ENCODE measurements at regions not wholly inside any gene's neighbourhood (a gene's known extent, or its start where the extent isn't known, plus 50 kb on each side); places are given as distances from the start of the nearest gene placed in this dataset.

GRCh38 chr5:4159681-4160080 is 564.0 kb downstream of the IRX1 start:
- DNase-seq (ENCODE audit: extremely low read depth, low read depth), result no peak

GRCh38 chr5:4164167-4164566 is 568.5 kb downstream of the IRX1 start:
- no peak for DNase-seq (ENCODE audit: extremely low read depth, low read depth)

- DNase-seq (ENCODE audit: extremely low read depth, low read depth), result no peak
Observed at GRCh38 chr5:4180703-4181102, 585.1 kb downstream of the IRX1 start.

GRCh38 chr5:4182144-4182543 is 586.5 kb downstream of the IRX1 start:
- no peak for DNase-seq (ENCODE audit: extremely low read depth, low read depth)

GRCh38 chr5:4185127-4185526 is 589.5 kb downstream of the IRX1 start:
- no peak for DNase-seq (ENCODE audit: extremely low read depth, low read depth)

- no peak for DNase-seq (ENCODE audit: extremely low read depth, low read depth)
Observed at GRCh38 chr5:4188704-4189103, 593.1 kb downstream of the IRX1 start.

- no peak for DNase-seq (ENCODE audit: extremely low read depth, low read depth)
Observed at GRCh38 chr5:4189317-4189716, 593.7 kb downstream of the IRX1 start.

- DNase-seq (ENCODE audit: extremely low read depth, low read depth), result no peak
Observed at GRCh38 chr5:4191041-4191440, 595.4 kb downstream of the IRX1 start.

- no peak for DNase-seq (ENCODE audit: extremely low read depth, low read depth)
Observed at GRCh38 chr5:4191703-4192102, 596.1 kb downstream of the IRX1 start.

GRCh38 chr5:4192111-4192510 is 596.5 kb downstream of the IRX1 start:
- DNase-seq (ENCODE audit: extremely low read depth, low read depth), result no peak

- no peak for DNase-seq (ENCODE audit: extremely low read depth, low read depth)
Observed at GRCh38 chr5:4196744-4197143, 601.1 kb downstream of the IRX1 start.

GRCh38 chr5:4197151-4197550 is 601.5 kb downstream of the IRX1 start:
- no peak for DNase-seq (ENCODE audit: extremely low read depth, low read depth)

- DNase-seq (ENCODE audit: extremely low read depth, low read depth), result no peak
Observed at GRCh38 chr5:4198461-4198860, 602.8 kb downstream of the IRX1 start.

- DNase-seq (ENCODE audit: extremely low read depth, low read depth), result no peak
Observed at GRCh38 chr5:4199049-4199841, 603.6 kb downstream of the IRX1 start.

GRCh38 chr5:4203146-4203545 is 607.5 kb downstream of the IRX1 start:
- DNase-seq (ENCODE audit: extremely low read depth, low read depth), result no peak

GRCh38 chr5:4204276-4205141 is 608.9 kb downstream of the IRX1 start:
- no peak for DNase-seq (ENCODE audit: extremely low read depth, low read depth)

- no peak for DNase-seq (ENCODE audit: extremely low read depth, low read depth)
Observed at GRCh38 chr5:4205398-4205797, 609.8 kb downstream of the IRX1 start.

- DNase-seq (ENCODE audit: extremely low read depth, low read depth), result no peak
Observed at GRCh38 chr5:4206127-4206526, 610.5 kb downstream of the IRX1 start.

- DNase-seq (ENCODE audit: extremely low read depth, low read depth), result no peak
Observed at GRCh38 chr5:4207486-4207885, 611.9 kb downstream of the IRX1 start.

- no peak for DNase-seq (ENCODE audit: extremely low read depth, low read depth)
Observed at GRCh38 chr5:4208537-4208936, 612.9 kb downstream of the IRX1 start.

GRCh38 chr5:4208996-4209395 is 613.4 kb downstream of the IRX1 start:
- no peak for DNase-seq (ENCODE audit: extremely low read depth, low read depth)

All from NCI-H460 (cell line).